ES-I3 (cell line): ENCODE measurements at regions not wholly inside any gene's neighbourhood (a gene's known extent, or its start where the extent isn't known, plus 50 kb on each side); places are given as distances from the start of the nearest gene placed in this dataset.

ENCODE experiments used
- H3K36me3 ChIP-seq: 2 replicates; pipeline ENCODE4 v1.6.1; 2013; ENCODE audit warnings: mild to moderate bottlenecking, low read length, control low read depth, moderate library complexity; ENCODE audit not compliant: insufficient read depth
- H3K4me1 ChIP-seq: 2 replicates; pipeline ENCODE4 v1.6.1; 2013; ENCODE audit warnings: mild to moderate bottlenecking, control low read depth, low read length; ENCODE audit not compliant: insufficient read depth
- H3K9ac ChIP-seq: 2 replicates; pipeline ENCODE4 v1.6.1; 2013; ENCODE audit warnings: low read depth, mild to moderate bottlenecking, low read length, moderate library complexity
- H3K9me3 ChIP-seq: 2 replicates; pipeline ENCODE4 v1.6.1; 2013; ENCODE audit warnings: mild to moderate bottlenecking, low read length, moderate library complexity; ENCODE audit not compliant: control insufficient read depth, insufficient read depth

DNA sequence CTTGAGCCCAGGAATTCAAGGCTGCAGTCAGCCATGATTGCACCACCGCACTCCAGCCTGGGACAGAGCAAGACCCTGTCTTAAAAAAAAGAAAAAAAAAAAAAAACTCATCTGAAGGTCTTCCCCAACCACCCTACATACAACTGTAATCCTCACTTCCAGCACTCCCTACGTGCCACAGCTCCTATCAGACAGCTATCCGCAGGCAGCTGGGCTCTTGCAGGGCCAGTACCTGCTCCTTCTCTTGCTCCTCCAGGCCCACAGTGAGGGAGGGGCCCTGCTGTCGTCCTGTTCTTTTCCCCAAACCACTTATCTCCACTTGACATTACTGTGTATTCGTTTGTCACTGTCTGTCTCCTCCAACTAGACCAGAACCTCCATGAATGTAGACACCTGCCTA lies 156.1 kb upstream of the NECTIN1 start:
- Histone ChIP-seq H3K9ac (no peak overlapping the region), H3K36me3 (no peaks in the 10 kb centered on the region), H3K9me3 (no peaks in the 10 kb centered on the region), H3K4me1 (no peaks in the 10 kb centered on the region)

DNA sequence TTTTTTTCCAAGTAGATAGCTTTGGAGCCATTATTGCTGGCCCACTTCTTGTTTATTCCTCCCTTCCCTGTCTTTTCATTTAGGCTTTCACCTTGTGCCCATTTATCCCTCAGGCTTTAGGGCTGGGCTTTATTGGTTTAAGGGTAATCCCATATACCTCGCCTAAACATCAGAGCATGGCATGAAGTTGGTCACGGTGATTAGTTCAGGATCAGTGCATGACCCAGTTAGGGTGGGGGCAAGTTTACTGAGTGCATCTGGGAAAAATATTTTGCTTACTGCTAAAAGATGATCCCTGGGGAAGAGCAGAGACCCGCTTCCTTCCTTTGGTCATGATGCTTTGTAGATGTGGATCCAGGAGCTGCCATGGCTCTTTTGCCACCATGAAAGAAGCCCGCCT lies 153.3 kb upstream of the NECTIN1 start:
- Histone ChIP-seq H3K9me3 (no peaks in the 10 kb centered on the region), H3K36me3 (no peaks in the 10 kb centered on the region), H3K9ac (no peak overlapping the region), H3K4me1 (no peaks in the 10 kb centered on the region)

DNA sequence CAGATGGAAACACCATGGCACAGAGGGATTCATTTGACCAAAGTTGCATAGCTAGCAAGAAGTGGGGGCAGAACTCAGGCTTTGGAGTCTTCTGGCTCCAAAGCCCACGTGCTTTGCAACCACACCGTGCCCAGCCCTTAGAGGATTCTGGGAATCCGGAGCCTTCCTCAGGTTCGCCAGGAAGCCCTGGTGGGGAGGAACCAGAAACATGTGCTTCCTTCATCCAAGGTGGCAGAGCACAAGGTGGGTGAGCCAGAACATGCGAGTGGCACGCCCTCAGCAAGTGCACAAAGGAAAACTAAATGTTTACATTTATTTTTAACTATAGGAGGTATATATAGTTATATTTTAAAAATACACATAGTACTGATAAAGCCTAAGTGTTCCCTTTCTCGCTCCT lies 151.9 kb upstream of the NECTIN1 start:
- Histone ChIP-seq H3K4me1 (no peaks in the 10 kb centered on the region), H3K36me3 (no peaks in the 10 kb centered on the region), H3K9me3 (no peaks in the 10 kb centered on the region), H3K9ac (no peak overlapping the region)

DNA sequence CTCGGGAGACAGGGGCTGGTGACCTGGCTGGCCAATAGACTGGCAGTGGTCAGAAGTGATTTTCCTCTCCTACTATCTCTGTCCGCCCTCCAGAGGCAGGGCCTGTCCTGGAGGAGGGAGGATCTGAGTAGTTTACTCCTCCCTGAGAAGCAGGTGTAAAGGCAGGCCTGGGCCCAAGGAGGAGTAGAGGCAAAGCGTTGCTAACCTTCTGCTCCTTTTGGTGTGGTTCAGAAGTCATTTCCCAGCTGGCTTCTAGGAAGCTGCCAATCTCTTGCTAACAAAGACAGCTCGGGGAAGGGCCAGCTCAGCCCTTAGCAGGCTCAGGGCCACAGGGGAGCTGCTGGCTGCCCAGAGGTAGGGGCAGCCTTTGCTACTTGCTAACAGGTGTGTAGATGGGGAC lies 151.1 kb upstream of the NECTIN1 start:
- no peaks in the 10 kb centered on the region for H3K4me1 ChIP-seq
- H3K9me3 ChIP-seq: no peaks in the 10 kb centered on the region
- H3K9ac ChIP-seq: no peak overlapping the region
- no peaks in the 10 kb centered on the region for H3K36me3 ChIP-seq

DNA sequence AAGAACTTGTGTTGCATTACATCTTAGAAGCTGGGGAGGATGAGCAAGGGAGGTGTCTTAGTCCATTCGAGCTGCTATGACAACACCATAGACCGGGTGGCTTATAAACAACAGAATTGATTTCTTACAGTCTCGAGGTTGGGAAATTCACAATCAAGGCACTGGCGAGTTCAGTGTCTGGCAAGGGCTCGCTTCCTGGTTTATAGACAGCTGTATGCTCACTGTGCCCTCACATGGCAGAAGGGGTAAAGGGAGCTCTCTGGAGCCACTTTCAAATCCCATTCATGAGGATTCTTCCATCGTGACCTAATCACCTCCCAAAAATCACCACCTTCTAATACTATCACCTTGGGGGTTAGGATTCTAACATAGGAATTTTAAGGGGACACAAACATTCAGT lies 150.0 kb upstream of the NECTIN1 start:
- no peak overlapping the region for H3K9ac ChIP-seq
- no peaks in the 10 kb centered on the region for H3K36me3 ChIP-seq
- H3K9me3 ChIP-seq: no peaks in the 10 kb centered on the region
- peaks cover 4% of the 10 kb centered on the region; the same call in 1 of the 2 replicates for H3K4me1 ChIP-seq

DNA sequence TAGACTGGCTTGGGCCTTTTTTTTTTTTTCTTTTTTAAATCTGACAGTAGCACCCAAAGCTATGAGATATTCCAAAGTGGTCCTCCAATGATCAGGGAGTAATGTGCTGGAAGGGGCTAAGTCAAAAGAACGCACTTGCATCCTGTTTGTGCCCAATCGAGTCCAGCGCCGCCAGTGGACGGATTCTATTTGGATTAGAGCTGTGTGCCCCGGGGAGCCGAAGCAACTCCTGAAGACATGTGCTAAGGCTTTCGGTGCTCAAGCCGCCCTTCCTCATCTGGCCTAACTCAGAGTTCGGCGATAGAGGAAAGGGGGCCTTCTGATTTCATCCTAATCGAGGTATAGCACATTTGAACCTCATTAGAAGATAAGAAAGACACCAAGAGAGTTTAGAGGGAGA lies 147.8 kb upstream of the NECTIN1 start:
- Histone ChIP-seq H3K4me1 (peaks cover 4% of the 10 kb centered on the region; the same call in 1 of the 2 replicates), H3K9me3 (no peaks in the 10 kb centered on the region), H3K9ac (no peak overlapping the region), H3K36me3 (no peaks in the 10 kb centered on the region)

DNA sequence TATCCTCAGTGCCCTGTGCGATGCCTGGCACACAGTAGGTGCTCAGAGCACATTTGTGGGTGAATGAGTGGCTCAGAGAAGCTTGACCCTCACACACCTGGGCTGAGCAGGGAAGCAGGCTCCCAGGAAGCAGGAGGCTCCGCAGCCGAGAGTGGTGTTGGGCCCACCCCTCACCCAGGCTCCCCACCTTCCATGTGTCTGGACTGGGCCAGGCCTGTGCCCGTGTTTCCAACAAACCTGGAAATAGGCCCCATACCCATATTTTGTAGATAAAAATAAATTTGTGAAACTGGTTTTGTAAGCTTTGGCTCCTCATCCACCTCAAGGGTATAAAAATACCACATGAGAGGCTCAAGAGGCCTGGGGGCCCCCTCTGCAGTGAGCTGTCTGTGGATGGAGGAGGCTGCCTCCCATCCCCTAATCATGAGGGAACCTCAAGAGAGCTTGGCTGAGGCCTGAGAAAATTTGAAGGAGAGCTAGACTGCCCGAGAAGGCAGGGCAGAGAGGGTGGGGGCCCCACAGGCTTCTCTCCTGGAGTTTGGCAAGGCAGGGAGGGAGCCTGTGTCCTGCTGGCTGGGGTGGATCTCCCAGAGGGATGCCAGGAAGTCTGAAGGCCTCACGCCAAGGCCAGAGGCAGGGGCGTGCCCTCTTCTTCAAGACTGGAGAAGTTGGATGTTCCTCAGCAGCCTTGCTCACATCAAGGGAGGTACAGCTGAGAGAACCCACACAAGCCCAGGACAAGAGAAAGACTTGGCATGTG lies 147.0 kb upstream of the NECTIN1 start:
- H3K36me3 ChIP-seq: no peaks in the 10 kb centered on the region
- H3K9me3 ChIP-seq: no peaks in the 10 kb centered on the region
- no peak overlapping the region for H3K9ac ChIP-seq
- peaks cover 4% of the 10 kb centered on the region; the same call in 1 of the 2 replicates for H3K4me1 ChIP-seq

DNA sequence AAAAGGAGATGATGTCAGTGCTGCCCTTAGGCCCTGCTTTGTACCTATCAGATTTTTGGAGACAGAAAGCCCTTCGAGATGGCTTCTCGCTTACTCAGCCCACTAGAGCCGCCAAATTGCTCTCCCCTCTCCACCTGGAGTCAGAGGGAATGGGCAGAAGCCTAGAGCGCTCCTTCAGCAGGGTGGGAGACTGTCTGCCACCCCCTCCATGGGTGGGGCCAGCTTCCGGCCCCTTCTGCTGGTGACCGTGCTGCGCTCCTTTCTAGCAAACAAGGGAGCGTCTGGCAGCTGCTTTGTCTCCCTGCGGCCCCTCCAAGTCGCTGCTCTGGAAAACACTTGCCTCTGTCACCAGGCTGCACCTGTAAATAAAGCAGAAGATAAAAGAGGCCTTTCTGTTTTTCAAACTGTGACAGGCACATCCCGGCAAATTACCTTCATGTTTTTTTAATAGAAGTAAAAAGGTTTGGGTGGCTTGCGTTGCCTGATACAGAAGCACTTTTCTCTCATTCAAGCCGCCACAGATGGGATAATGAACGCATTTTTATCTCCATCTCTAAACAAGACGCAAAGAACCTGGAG lies 145.7 kb upstream of the NECTIN1 start:
- no peak overlapping the region for H3K9ac ChIP-seq
- no peaks in the 10 kb centered on the region for H3K9me3 ChIP-seq
- H3K36me3 ChIP-seq: no peaks in the 10 kb centered on the region
- peaks cover 4% of the 10 kb centered on the region; the same call in 1 of the 2 replicates for H3K4me1 ChIP-seq

DNA sequence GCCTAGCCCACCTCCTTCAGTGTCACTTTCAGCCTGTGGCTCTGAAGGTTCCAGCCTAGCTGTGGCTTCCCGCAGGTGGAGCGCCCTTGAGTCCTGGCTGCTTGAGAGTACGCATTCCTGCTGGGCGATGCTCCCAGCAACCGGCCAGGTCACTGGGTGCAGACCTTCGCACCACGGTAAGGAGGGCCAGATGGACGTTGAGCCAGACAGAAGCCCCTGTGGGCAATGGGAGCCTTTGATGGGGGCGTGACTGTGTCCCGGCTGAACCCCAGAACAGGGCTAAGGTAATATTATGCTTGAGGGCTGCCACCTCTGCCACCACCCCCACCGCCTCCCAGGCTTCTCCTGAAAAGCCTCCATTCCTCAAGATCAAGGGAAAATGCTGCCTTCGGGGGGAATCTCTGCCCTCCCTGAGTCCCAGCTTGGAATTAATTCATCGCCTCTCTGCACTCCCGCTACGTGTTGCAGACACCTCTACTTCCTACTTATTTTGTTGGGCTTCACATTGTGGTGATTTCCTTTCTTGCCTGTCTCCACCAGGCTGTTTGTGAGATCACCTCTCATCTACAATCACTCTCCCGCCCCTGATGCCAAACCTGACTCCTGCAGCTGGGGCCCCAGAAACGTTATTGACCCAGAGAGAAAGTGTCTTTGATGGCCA lies 144.9 kb upstream of the NECTIN1 start:
- Histone ChIP-seq H3K36me3 (no peaks in the 10 kb centered on the region), H3K9me3 (no peaks in the 10 kb centered on the region), H3K9ac (no peak overlapping the region), H3K4me1 (peaks cover 4% of the 10 kb centered on the region; the same call in 1 of the 2 replicates)

DNA sequence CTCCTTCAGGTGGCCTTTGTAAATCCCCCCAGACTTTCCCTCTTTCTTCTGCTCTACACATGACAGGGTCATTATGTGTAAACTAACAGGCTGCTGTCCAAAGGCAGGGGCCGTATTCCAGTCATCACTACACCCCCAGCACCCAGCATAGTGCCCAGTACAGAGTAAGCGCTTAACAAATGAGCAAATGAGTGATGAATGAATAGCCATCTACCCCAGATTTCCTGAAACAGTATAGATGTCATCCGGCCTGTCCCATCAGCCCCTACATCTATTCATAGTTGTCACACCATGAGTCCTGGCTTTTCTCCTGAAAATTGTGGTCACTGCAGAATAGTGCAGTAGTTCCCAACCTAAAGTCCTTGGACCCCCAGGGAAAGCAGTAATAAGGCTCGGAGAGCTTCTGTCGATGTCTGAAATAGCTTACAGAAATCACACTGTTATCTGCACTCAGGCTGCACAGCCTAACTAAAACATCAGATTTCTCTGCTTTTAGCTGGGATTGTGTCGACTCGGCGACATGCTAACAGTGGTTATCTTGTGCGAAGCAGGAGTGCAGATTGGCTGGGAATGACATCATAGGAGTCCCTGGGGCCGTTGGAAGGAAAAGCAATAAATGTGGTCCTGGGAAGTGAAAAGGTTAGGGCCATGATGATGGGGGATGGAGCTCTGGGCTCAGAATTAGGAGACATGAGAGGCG lies 143.8 kb upstream of the NECTIN1 start:
- Histone ChIP-seq H3K4me1 (peaks cover 8% of the 10 kb centered on the region), H3K36me3 (no peaks in the 10 kb centered on the region), H3K9me3 (no peaks in the 10 kb centered on the region), H3K9ac (no peak overlapping the region; the same call in 1 of the 2 replicates)

DNA sequence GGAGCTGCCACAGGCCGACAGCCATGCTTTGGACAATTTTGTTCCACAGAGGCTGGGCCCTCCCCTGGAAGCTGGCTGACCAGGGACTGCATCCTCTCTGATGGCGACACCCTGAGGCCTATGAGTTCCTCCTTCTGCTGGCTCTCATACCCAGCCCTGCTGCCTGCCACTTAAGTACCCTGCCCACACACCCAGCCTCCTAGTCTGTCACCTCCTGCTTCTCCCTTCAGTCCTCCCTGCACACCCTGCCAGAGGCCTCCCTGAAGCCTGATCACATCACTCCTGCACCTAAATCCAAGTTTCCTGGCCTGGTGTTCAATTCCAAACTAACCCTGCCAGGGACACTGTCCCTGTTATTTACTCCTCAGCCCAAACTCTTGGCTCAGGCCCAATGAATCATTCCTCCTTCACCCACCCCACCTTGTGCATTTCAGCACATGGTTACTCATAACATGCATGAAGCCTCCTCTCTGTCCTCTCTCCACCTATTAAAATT lies 136.7 kb upstream of the NECTIN1 start:
- Histone ChIP-seq H3K9me3 (no peaks in the 10 kb centered on the region; the same call in 1 of the 2 replicates), H3K4me1 (peaks cover 5% of the 10 kb centered on the region; the same call in 1 of the 2 replicates), H3K9ac (no peak overlapping the region), H3K36me3 (no peaks in the 10 kb centered on the region)

DNA sequence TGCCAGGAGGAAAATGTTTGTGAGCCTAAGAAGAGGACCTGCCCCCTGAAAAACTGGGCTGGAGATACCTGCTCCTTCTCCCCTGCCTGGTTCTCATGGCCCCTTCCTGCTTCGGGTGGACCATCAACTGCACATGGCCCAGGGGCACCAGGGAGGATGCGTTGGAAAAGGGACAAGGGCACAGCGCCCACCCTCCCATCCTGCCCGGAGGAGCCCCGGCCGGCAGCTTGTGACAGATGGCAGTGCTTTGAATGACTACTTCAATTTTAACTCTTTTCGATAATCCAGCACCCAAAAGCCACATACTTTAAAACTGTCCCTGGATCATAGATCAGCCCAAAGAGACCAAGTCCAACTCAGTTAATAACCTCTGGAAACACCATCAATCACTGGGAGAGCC lies 135.8 kb upstream of the NECTIN1 start:
- H3K9ac ChIP-seq: no peak overlapping the region
- peaks cover 5% of the 10 kb centered on the region; the same call in 1 of the 2 replicates for H3K4me1 ChIP-seq
- H3K36me3 ChIP-seq: no peaks in the 10 kb centered on the region
- H3K9me3 ChIP-seq: no peaks in the 10 kb centered on the region; the same call in 1 of the 2 replicates

DNA sequence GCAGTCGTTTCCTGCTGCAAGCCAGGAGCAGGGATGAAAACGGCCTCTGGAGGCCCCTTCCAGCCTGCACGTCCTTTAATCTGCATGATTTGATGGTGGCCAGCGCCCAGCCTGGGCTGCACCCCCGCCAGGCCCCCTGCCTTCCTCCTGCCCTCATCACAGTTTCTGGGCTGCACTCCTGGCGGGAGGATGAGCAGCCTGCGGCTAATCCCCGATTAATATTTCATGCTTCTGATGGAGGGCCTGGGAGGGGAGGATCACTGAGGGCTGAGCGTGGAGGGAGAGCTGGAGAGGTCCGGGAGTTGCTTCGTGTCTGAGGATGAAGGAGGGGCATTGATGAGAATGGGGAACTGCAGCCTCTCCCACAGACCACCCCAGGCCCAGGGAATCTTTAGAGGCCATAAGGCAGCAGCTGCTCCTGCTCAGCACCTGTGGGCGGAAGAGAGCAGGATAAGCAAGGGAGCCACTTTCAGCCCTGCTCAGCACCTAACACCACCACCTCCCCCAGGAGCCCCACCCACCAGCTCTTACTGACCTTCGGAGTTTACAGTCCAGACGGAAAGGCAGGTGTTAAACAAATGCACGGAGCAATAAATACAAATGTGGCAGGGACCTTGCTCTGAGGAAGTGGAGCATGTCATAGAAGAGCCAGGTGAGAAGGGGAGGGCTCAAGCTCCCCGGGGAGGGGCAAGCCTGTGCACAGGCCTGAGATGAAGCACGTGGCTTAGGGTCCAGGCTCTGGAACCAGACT lies 135.0 kb upstream of the NECTIN1 start:
- no peaks in the 10 kb centered on the region for H3K36me3 ChIP-seq
- H3K4me1 ChIP-seq: peaks cover 5% of the 10 kb centered on the region; the same call in 1 of the 2 replicates
- H3K9me3 ChIP-seq: no peaks in the 10 kb centered on the region; the same call in 1 of the 2 replicates
- H3K9ac ChIP-seq: no peak overlapping the region
